ENCODE measurements at regions not wholly inside any gene's neighbourhood (a gene's known extent, or its start where the extent isn't known, plus 50 kb on each side); places are given as distances from the start of the nearest gene placed in this dataset.

GRCh38 chr9:10946676-10947410, 334.0 kb upstream of the PTPRD start:
- no peaks in the 10 kb centered on the region for H3K4me1 ChIP-seq (ENCODE audit: insufficient read depth)
- 88% methylated on average over 26 of the region's 26 CpGs for WGBS
- DNase-seq (ENCODE audit: extremely low spot score): no peak

GRCh38 chr9:10957878-10958277, 345.1 kb upstream of the PTPRD start:
- DNase-seq (ENCODE audit: extremely low spot score): no peak
- Histone ChIP-seq H3K4me1 (ENCODE audit: insufficient read depth) (no peaks in the 10 kb centered on the region), H3K4me3 (ENCODE audit: low read depth, low read length) (no peak overlapping the region), H3K36me3 (ENCODE audit: insufficient read depth) (no peaks in the 10 kb centered on the region), H3K27ac (ENCODE audit: low read depth) (no peak overlapping the region)

More at GRCh38 chr9:10946676-10947410, 334.0 kb upstream of the PTPRD start:
- no peaks in the 10 kb centered on the region for H3K36me3 ChIP-seq (ENCODE audit: insufficient read depth)
- no peak overlapping the region for H3K4me3 ChIP-seq (ENCODE audit: low read depth, low read length)
- no peak overlapping the region for H3K27ac ChIP-seq (ENCODE audit: low read depth)

- Histone ChIP-seq H3K4me1 (ENCODE audit: insufficient read depth) (no peaks in the 10 kb centered on the region), H3K27ac (ENCODE audit: low read depth) (no peak overlapping the region), H3K36me3 (ENCODE audit: insufficient read depth) (no peaks in the 10 kb centered on the region), H3K4me3 (ENCODE audit: low read depth, low read length) (no peak overlapping the region)
- 89% methylated on average over 4 of the region's 4 CpGs for WGBS
- DNase-seq (ENCODE audit: extremely low spot score): no peak
Observed at GRCh38 chr9:10961883-10962282, 349.1 kb upstream of the PTPRD start.

GRCh38 chr9:10983251-10983650, 370.4 kb upstream of the PTPRD start:
- no peak overlapping the region for H3K27ac ChIP-seq (ENCODE audit: low read depth)
- no peak overlapping the region for H3K4me3 ChIP-seq (ENCODE audit: low read depth, low read length)
- WGBS: 87% methylated on average over 1 of the region's 1 CpG
- DNase-seq (ENCODE audit: extremely low spot score): no peak
- no peaks in the 10 kb centered on the region for H3K4me1 ChIP-seq (ENCODE audit: insufficient read depth)
- H3K36me3 ChIP-seq (ENCODE audit: insufficient read depth): no peaks in the 10 kb centered on the region

GRCh38 chr9:10999646-11000045, 386.8 kb upstream of the PTPRD start:
- Histone ChIP-seq H3K36me3 (ENCODE audit: insufficient read depth) (no peaks in the 10 kb centered on the region), H3K27ac (ENCODE audit: low read depth) (no peak overlapping the region), H3K4me1 (ENCODE audit: insufficient read depth) (no peaks in the 10 kb centered on the region), H3K4me3 (ENCODE audit: low read depth, low read length) (no peak overlapping the region)
- no peak for DNase-seq (ENCODE audit: extremely low spot score)
- WGBS: 66% methylated on average over 4 of the region's 4 CpGs

- Histone ChIP-seq H3K27ac (ENCODE audit: low read depth) (no peak overlapping the region), H3K36me3 (ENCODE audit: insufficient read depth) (no peaks in the 10 kb centered on the region), H3K4me1 (ENCODE audit: insufficient read depth) (no peaks in the 10 kb centered on the region), H3K4me3 (ENCODE audit: low read depth, low read length) (no peak overlapping the region)
- DNase-seq (ENCODE audit: extremely low spot score): no peak
Observed at GRCh38 chr9:11001546-11001945, 388.7 kb upstream of the PTPRD start.

GRCh38 chr9:11002705-11003104, 389.9 kb upstream of the PTPRD start:
- H3K4me3 ChIP-seq (ENCODE audit: low read depth, low read length): no peak overlapping the region
- no peak overlapping the region for H3K27ac ChIP-seq (ENCODE audit: low read depth)
- H3K36me3 ChIP-seq (ENCODE audit: insufficient read depth): no peaks in the 10 kb centered on the region
- H3K4me1 ChIP-seq (ENCODE audit: insufficient read depth): no peaks in the 10 kb centered on the region
- no peak for DNase-seq (ENCODE audit: extremely low spot score)
- 0% methylated on average over 1 of the region's 1 CpG for WGBS

- Histone ChIP-seq H3K4me1 (ENCODE audit: insufficient read depth) (no peaks in the 10 kb centered on the region), H3K27ac (ENCODE audit: low read depth) (no peak overlapping the region), H3K36me3 (ENCODE audit: insufficient read depth) (no peaks in the 10 kb centered on the region), H3K4me3 (ENCODE audit: low read depth, low read length) (no peak overlapping the region)
- WGBS: 89% methylated on average over 4 of the region's 4 CpGs
- no peak for DNase-seq (ENCODE audit: extremely low spot score)
Observed at GRCh38 chr9:11003836-11004235, 391.0 kb upstream of the PTPRD start.

- Histone ChIP-seq H3K4me1 (ENCODE audit: insufficient read depth) (no peaks in the 10 kb centered on the region), H3K27ac (ENCODE audit: low read depth) (no peak overlapping the region), H3K4me3 (ENCODE audit: low read depth, low read length) (no peak overlapping the region), H3K36me3 (ENCODE audit: insufficient read depth) (no peaks in the 10 kb centered on the region)
- WGBS: 97% methylated on average over 7 of the region's 7 CpGs
- no peak for DNase-seq (ENCODE audit: extremely low spot score)
Observed at GRCh38 chr9:11011696-11012095, 398.9 kb upstream of the PTPRD start.

- Histone ChIP-seq H3K27ac (ENCODE audit: low read depth) (no peak overlapping the region), H3K4me1 (ENCODE audit: insufficient read depth) (no peaks in the 10 kb centered on the region), H3K36me3 (ENCODE audit: insufficient read depth) (no peaks in the 10 kb centered on the region), H3K4me3 (ENCODE audit: low read depth, low read length) (no peak overlapping the region)
- no peak for DNase-seq (ENCODE audit: extremely low spot score)
- 91% methylated on average over 2 of the region's 2 CpGs for WGBS
Observed at GRCh38 chr9:11016081-11016480, 403.3 kb upstream of the PTPRD start.

- no peak for DNase-seq (ENCODE audit: extremely low spot score)
- WGBS: 23% methylated on average over 2 of the region's 2 CpGs
Observed at GRCh38 chr9:11023201-11023600, 410.4 kb upstream of the PTPRD start.

GRCh38 chr9:11025775-11026174, 413.0 kb upstream of the PTPRD start:
- Histone ChIP-seq H3K36me3 (ENCODE audit: insufficient read depth) (no peaks in the 10 kb centered on the region), H3K4me1 (ENCODE audit: insufficient read depth) (no peaks in the 10 kb centered on the region), H3K4me3 (ENCODE audit: low read depth, low read length) (no peak overlapping the region), H3K27ac (ENCODE audit: low read depth) (no peak overlapping the region)
- WGBS: 94% methylated on average over 2 of the region's 2 CpGs
- no peak for DNase-seq (ENCODE audit: extremely low spot score)

More at GRCh38 chr9:11023201-11023600, 410.4 kb upstream of the PTPRD start:
- Histone ChIP-seq H3K4me3 (ENCODE audit: low read depth, low read length) (no peak overlapping the region), H3K27ac (ENCODE audit: low read depth) (no peak overlapping the region), H3K4me1 (ENCODE audit: insufficient read depth) (no peaks in the 10 kb centered on the region), H3K36me3 (ENCODE audit: insufficient read depth) (no peaks in the 10 kb centered on the region)

GRCh38 chr9:11038366-11038765, 425.6 kb upstream of the PTPRD start:
- no peaks in the 10 kb centered on the region for H3K36me3 ChIP-seq (ENCODE audit: insufficient read depth)
- DNase-seq (ENCODE audit: extremely low spot score): no peak
- H3K27ac ChIP-seq (ENCODE audit: low read depth): no peak overlapping the region
- no peaks in the 10 kb centered on the region for H3K4me1 ChIP-seq (ENCODE audit: insufficient read depth)
- H3K4me3 ChIP-seq (ENCODE audit: low read depth, low read length): no peak overlapping the region
- 74% methylated on average over 7 of the region's 7 CpGs for WGBS

- Histone ChIP-seq H3K36me3 (ENCODE audit: insufficient read depth) (no peaks in the 10 kb centered on the region), H3K4me1 (ENCODE audit: insufficient read depth) (no peaks in the 10 kb centered on the region), H3K4me3 (ENCODE audit: low read depth, low read length) (no peak overlapping the region), H3K27ac (ENCODE audit: low read depth) (no peak overlapping the region)
- no peak for DNase-seq (ENCODE audit: extremely low spot score)
- WGBS: 83% methylated on average over 5 of the region's 5 CpGs
Observed at GRCh38 chr9:11039006-11039405, 426.2 kb upstream of the PTPRD start.

- Histone ChIP-seq H3K4me3 (ENCODE audit: low read depth, low read length) (no peak overlapping the region), H3K27ac (ENCODE audit: low read depth) (no peak overlapping the region), H3K4me1 (ENCODE audit: insufficient read depth) (no peaks in the 10 kb centered on the region), H3K36me3 (ENCODE audit: insufficient read depth) (no peaks in the 10 kb centered on the region)
- WGBS: 57% methylated on average over 2 of the region's 2 CpGs
- DNase-seq (ENCODE audit: extremely low spot score): no peak
Observed at GRCh38 chr9:11045589-11045988, 432.8 kb upstream of the PTPRD start.
